ENCODE measurements at regions not wholly inside any gene's neighbourhood (a gene's known extent, or its start where the extent isn't known, plus 50 kb on each side); places are given as distances from the start of the nearest gene placed in this dataset.

GRCh38 chr5:51013036-51013435 lies 346.6 kb downstream of the PARP8 start:
- FAIRE-seq (no peak), DNase-seq (no peak)
- Histone ChIP-seq H3K36me3 (ENCODE audit: control insufficient read depth in 2 of 3, insufficient read depth in 3 of 3, low read length in 3 of 3) (no peaks in the 10 kb centered on the region), H3K4me1 (ENCODE audit: control insufficient read depth in 2 of 3, insufficient read depth in 2 of 3, low read depth in 1 of 3, low read length in 3 of 3) (no peaks in the 10 kb centered on the region), H3K4me3 (ENCODE audit: low read length in 3 of 3) (no peak overlapping the region), H3K27me3 (ENCODE audit: control insufficient read depth, insufficient read depth, low read length) (no peaks in the 10 kb centered on the region), H3K9me3 (ENCODE audit: control insufficient read depth in 2 of 3, insufficient read depth in 1 of 3, low read length in 3 of 3) (no peaks in the 10 kb centered on the region), H3K9ac (ENCODE audit: low read length in 3 of 3) (no peak overlapping the region), H3K27ac (ENCODE audit: low read depth in 2 of 2, low read length in 2 of 2) (no peak overlapping the region)
- intact Hi-C loops (cut with DNase I), result no loop called here
- TF ChIP-seq CTCF (IDR thresholded peaks at IDR 0.05; ENCODE audit: borderline replicate concordance, extremely low read depth, insufficient read depth), result no peak

DNA sequence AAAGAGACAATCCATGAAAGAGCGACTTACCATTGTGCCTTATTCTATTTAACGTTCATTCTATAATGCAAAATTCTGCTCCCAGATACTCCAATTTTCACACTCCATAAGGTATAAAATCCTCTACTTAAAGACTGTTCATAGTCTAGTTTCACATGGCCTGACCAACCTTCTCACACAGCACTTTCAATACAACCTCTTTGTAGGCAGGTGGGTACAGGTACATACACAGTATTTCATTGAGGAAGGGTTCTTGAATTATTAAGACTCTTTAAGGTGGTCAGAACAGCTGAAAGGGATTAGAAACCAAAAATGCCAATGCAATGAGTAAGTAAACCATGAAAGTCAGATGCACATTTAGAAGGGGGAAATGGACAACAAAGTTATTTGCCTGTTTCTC lies 352.0 kb downstream of the PARP8 start:
- intact Hi-C loops (cut with DNase I), result no loop called here
- Histone ChIP-seq H3K4me1 (ENCODE audit: control insufficient read depth in 2 of 3, insufficient read depth in 2 of 3, low read depth in 1 of 3, low read length in 3 of 3) (no peaks in the 10 kb centered on the region), H3K36me3 (ENCODE audit: control insufficient read depth in 2 of 3, insufficient read depth in 3 of 3, low read length in 3 of 3) (no peaks in the 10 kb centered on the region), H3K27ac (ENCODE audit: low read depth in 2 of 2, low read length in 2 of 2) (no peak overlapping the region), H3K4me3 (ENCODE audit: low read length in 3 of 3) (no peak overlapping the region), H3K9ac (ENCODE audit: low read length in 3 of 3) (no peak overlapping the region), H3K9me3 (ENCODE audit: control insufficient read depth in 2 of 3, insufficient read depth in 1 of 3, low read length in 3 of 3) (no peaks in the 10 kb centered on the region), H3K27me3 (ENCODE audit: control insufficient read depth, insufficient read depth, low read length) (no peaks in the 10 kb centered on the region)
- FAIRE-seq (no peak), DNase-seq (no peak)
- TF ChIP-seq CTCF (IDR thresholded peaks at IDR 0.05; ENCODE audit: borderline replicate concordance, extremely low read depth, insufficient read depth), result no peak

- no peak for DNase-seq
- Histone ChIP-seq H3K4me3 (ENCODE audit: low read length in 3 of 3) (no peak overlapping the region), H3K9ac (ENCODE audit: low read length in 3 of 3) (no peak overlapping the region), H3K36me3 (ENCODE audit: control insufficient read depth in 2 of 3, insufficient read depth in 3 of 3, low read length in 3 of 3) (no peaks in the 10 kb centered on the region), H3K27me3 (ENCODE audit: control insufficient read depth, insufficient read depth, low read length) (no peaks in the 10 kb centered on the region), H3K27ac (ENCODE audit: low read depth in 2 of 2, low read length in 2 of 2) (no peak overlapping the region), H3K9me3 (ENCODE audit: control insufficient read depth in 2 of 3, insufficient read depth in 1 of 3, low read length in 3 of 3) (no peaks in the 10 kb centered on the region), H3K4me1 (ENCODE audit: control insufficient read depth in 2 of 3, insufficient read depth in 2 of 3, low read depth in 1 of 3, low read length in 3 of 3) (no peaks in the 10 kb centered on the region)
- no peak for FAIRE-seq
- TF ChIP-seq CTCF (IDR thresholded peaks at IDR 0.05; ENCODE audit: borderline replicate concordance, extremely low read depth, insufficient read depth), result no peak
- intact Hi-C loops (cut with DNase I), result no loop called here
Observed at GRCh38 chr5:51024263-51024662, 357.8 kb downstream of the PARP8 start.

GRCh38 chr5:51027271-51027670 lies 356.0 kb upstream of the ISL1 start:
- intact Hi-C loops (cut with DNase I), result no loop called here
- Histone ChIP-seq H3K36me3 (ENCODE audit: control insufficient read depth in 2 of 3, insufficient read depth in 3 of 3, low read length in 3 of 3) (no peaks in the 10 kb centered on the region), H3K4me1 (ENCODE audit: control insufficient read depth in 2 of 3, insufficient read depth in 2 of 3, low read depth in 1 of 3, low read length in 3 of 3) (no peaks in the 10 kb centered on the region), H3K9ac (ENCODE audit: low read length in 3 of 3) (no peak overlapping the region), H3K27me3 (ENCODE audit: control insufficient read depth, insufficient read depth, low read length) (no peaks in the 10 kb centered on the region), H3K4me3 (ENCODE audit: low read length in 3 of 3) (no peak overlapping the region), H3K9me3 (ENCODE audit: control insufficient read depth in 2 of 3, insufficient read depth in 1 of 3, low read length in 3 of 3) (no peaks in the 10 kb centered on the region), H3K27ac (ENCODE audit: low read depth in 2 of 2, low read length in 2 of 2) (no peak overlapping the region)
- no peak for FAIRE-seq
- no peak for TF ChIP-seq CTCF (IDR thresholded peaks at IDR 0.05; ENCODE audit: borderline replicate concordance, extremely low read depth, insufficient read depth)
- no peak for DNase-seq
